Activated CD8-positive, alpha-beta memory T cell treated with anti-CD3 and anti-CD28 coated beads for 24 hours (primary cell): ENCODE measurements at regions not wholly inside any gene's neighbourhood (a gene's known extent, or its start where the extent isn't known, plus 50 kb on each side); places are given as distances from the start of the nearest gene placed in this dataset.

ENCODE experiments used
- DNase-seq: peaks from one replicate; pipeline ENCODE4 v3.0.0-alpha.2; 2020

DNA sequence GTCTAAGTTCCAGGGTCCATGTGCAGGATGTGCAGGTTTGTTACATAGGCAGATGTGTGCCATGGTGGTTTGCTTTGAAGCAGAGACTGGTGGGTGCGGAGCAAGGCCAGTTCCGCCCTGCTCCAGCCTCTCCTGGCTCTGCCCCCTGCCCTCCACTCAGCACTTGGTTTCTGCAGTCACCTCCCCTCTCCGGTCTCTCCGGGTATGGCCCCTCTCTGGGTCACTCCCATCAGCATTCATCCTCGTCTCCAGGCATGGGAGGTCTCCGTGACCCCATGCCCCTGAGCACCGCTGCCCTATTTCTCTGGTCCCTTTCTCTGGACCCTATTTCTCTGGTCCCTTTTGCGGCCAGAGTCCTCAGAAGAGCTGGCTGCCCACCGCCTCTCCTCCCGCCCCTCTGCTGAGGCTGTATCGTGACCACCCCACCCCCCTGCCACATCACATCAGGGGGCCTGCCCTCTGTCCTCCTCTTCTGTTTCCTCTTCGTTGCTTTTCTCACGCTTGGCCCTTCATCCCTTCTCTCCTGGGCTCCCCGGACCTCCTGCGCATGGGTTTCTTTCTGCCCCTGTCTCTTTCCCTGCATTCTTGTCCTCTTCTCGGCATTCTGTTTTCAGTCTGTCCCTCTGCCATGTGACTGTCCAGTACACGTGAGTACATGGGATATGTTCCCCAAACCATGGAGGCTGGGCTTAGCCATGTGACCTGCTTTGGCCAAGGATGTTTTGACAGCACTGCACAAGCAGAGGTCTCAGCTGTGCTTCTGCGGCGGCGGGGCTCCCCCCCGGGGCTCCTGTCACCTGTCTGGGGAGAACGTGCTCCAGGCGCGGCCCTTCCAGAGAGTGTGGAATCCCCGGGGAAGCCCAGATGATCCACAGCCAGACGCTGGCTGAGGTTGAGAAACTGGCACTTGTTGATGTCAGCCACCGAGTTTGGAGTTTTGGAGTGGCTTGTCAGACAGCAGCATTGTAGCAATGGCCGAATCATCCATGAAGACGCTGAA lies 54.4 kb upstream of the C1orf174 start:
- DNase-seq: no peak

DNA sequence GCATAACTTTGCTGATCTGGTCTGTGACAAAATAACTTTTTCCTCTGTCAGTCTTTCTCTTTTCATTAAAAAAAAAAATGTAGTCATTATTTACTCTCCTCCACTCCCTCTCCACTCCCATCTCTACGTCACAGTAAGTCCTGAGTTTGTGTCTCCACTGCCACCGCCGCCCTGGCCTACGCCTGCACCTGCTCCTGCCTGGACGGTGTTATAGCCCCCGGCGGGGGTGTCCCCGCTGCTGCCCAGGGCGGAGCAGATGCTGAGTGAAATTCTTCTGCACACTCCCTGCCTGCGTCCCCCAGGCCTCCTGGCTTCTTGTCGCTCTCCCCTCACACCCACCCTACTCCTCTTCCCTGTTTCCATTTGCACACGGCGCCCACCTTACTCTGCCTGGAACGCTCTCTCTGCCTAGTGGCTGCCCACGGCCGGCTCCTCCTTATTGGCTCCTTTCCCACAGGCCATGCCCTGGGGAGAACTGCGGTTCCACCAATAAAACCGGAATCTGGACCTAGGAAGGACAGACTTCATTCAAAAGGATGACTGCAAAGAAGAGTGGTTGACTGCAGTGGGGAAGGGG lies 55.2 kb upstream of the C1orf174 start:
- no peak for DNase-seq

DNA sequence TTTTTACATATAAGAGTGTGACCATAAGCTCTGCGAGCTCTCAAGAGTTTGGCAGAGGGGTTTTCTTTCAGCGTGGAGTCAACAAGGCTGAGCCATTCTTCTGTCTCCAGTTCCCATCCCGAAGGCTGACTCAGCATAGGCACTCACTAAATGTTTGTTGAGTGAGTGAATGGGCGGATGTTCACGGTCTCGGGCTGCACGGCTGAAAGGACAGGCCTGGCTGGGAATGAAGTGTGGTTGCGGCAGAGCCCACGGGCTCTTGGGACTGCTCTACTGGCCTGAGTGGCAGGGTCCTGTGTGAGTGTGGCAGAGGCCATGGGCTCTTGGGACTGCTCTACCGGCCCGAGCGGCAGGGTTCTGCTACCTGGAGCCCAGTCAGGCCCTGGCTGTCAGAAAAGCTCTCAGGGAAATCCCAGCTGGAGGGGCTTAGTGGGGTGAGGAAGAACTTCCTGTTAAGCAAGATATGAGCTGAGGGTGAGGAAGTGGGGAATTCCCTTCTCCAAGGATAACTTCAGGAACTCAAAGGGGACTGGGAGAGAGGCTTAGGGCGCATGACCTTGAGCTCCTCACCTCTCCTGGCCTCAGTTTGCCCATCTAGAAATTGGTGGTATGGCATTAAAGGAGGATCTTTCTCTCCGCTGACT lies 56.6 kb upstream of the C1orf174 start:
- DNase-seq: no peak

DNA sequence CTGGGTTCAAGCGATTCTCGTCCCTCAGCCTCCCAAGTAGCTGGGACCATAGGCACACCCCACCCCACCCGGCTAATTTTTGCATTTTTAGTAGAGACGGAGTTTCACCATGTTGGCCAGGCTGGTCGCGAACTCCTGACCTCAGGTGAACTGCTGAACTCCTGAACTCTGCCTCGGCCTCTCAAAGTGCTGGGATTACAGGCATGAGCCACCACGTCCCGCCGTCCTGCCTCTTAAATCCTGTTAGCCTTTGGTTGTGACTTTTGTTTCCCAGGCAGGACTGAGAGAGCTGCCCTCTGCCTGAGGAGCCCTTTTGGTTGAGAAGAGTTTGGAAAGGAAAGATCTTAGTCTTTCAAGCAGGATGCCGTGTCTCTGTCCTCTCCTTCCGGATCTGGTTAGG lies 59.3 kb upstream of the C1orf174 start:
- DNase-seq: no peak

DNA sequence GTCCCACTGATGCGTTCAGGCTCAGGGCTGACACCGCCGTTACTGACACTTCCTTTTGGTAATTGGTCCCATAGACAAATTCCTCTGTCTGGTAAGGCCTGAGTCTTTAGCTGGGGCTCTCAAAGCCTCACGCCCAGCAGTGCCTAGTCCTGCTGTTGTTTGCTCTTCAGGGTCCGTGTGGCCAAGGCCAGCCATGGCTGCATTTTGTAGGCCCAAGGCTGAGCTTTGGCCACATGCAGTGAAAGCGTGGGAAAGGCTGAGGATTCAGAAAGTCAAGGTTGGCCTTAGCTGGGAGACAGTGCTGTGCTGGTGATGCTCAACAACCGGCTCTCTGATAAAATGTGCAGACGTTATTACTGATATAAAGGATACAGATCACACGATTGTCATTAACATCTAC lies 63.5 kb upstream of the C1orf174 start:
- DNase-seq: no peak

DNA sequence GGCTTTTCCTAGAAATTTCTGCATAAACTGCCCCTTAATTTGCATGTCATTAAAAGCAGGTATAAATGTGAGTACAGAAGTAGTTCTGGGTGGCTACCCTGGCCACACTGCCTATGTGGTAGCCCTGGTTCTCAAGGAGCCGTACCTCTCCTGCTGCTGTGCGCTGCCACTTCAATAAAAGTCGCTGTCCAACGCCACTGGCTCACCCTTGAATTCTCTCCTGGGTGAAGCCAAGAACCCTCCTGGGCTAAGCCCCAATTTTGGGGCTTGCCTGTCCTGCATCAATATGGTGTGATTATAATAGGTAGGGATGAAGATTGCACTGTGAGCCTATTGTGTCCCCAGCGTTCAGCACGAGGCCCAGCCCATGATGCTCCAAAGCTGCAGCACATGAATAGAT lies 65.6 kb upstream of the C1orf174 start:
- DNase-seq: no peak

DNA sequence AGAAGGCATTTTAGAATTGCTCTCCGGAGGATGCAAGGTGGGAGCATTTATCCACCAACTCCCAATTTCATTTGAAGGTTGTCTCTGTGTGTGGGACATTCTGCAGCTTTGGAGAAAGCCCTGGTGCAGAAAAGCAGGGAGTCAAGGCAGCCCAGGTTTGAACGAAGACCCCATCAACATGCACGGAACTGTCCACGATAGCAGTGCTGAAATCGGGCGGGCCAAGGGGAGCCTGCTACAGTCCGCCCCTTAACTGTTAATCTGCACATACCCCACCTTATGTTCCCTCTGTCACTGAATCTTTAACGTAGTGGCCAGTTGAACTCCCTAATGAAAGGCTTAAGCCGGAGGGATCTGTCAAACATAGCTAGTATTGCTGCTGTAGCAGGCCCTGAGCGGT lies 68.8 kb upstream of the C1orf174 start:
- no peak for DNase-seq

DNA sequence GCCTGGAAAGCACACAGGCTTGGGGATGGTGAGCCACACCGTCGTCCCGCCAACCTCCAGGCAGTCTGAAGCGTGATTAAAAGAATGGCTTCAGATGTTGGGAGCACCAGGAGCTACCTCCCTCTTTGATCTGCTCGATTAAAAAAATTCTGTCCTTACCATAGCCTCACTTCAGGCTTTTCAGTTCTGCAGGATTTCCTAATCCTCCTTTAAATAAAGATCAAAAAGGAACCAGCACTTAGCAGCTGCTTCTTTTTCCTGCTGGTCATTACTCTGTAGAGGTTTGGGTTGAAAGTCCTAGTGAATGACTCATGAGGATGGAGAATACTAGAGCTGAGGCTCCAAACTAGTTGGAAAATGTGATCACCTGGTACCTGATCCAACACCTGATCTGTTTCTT lies 71.9 kb upstream of the C1orf174 start:
- no peak for DNase-seq

DNA sequence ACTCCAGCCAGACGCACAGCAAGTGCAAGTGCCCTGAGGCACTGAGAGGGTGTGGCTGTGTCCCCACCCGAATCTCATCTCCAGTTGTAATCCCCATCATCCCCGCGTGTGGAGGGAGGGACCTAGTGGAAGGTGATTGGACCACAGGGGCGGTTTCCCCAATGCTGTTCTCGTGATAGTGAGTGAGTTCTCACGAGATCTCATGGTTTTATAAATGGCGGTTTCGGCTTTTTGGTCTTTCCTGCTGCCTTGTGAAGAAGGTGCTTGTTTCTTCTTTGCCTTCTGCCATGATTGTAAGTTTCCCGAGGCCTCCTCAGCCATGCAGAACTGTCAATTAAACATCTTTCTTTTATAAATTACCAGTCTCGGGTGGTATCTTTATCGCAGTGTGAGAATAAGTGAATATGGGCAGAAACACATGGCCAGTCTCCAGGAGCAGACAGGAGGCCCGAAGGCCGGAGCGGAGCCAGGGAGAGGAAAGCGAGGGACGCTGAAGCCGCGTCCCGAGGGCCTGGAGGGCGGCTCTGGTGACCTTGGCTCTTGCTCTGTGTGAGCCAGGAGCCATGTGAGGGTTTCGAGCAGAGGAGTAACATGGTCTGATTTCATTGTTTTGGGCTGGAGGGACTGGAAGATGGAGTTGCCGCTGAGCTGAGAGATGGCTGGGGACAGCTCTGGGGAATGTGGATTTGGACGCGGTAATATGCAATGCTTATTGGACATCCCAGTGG lies 76.0 kb upstream of the C1orf174 start:
- no peak for DNase-seq

DNA sequence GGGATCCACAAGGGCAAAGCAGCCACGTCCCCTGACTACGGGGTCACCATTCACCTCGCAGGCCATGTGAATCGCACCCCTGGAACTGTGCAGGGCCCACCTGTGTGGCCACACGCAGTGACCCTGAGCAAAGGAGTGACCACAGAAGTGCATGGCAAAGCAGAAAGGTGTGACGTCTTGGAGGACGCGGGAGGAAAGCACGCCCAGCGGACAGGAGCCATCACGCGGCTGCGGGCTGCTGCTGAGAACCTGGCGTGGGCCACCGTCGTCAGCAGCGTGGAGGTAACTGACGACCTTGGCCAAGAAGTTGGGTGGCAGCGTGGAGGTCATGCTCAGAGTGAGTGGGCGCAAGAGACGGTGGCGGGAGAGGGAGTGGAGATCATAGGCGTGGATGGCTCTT lies 76.7 kb upstream of the C1orf174 start:
- DNase-seq: no peak

DNA sequence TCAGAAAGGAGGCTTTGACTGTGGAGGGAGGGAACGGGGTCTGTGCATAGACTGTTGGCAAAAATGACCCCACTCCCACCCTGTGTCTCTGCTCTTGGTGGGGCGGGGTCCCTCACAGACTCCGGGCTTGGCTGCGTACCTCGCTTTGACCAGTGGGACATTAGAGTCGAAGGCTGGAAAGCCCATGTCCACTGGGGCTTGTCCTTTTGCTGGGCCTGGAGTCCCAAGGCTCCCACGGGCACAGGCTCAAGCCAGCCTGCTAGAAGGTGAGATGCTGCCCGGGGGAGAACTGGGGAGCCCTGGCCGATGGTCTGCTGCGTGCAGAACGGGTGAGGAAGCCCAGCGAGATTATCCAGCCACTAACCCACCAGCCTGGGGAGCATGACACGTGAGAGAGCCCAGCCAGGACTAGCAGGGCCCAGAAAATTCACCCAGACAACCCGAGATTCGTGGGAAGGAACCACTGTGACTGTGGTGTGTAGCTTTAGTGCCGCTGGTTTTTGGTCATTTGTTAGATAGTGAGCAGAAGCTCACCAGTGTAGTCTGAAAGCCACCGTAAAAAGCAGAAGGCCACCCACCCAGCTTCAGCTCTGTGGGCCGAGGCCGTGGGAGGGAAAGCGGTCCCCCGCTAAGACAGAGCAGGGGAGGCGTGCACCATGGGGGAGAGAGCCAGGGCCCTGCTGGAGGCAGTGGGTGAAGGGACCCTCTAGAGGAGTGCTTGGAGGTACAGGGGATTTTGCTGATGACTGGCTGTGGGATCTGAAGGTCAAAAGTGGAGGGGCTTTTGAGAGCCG lies 78.3 kb upstream of the C1orf174 start:
- DNase-seq: no peak

DNA sequence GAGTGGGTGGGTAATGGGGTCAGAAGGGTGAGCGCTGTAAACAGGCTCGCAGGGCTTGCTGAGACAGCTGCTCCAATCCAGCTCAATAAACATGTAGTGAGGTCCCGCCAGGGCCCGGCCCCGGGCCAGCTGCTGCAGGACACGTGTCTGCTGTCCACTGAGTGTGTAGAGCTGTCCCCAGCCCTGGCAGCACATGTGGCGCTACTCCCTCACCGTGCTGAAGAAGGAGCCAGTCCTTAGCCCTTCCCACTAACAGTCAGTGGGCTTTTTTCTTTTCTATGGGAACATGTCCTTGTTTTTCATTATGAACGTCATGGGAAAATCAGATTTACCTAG lies 78.9 kb upstream of the C1orf174 start:
- no peak for DNase-seq

DNA sequence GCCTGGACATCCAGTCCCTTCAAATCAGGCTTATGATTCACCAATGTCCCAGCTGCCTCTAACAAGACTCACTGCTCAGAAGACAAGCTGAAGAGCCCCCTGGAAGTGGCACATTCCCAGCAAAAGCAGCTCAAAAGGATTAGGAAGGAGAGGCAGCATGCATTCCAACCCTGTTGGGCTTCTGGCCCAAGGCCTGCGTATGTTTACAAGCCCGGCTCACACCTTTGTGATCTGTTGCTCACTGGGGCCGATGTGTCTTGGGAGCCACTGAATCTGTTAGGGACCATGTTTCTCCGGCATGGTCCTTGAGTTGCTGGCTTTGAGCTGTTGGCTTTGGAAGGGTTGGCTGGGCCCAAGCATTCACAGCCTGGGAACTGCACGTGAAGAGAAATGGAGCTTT lies 81.2 kb upstream of the C1orf174 start:
- no peak for DNase-seq

DNA sequence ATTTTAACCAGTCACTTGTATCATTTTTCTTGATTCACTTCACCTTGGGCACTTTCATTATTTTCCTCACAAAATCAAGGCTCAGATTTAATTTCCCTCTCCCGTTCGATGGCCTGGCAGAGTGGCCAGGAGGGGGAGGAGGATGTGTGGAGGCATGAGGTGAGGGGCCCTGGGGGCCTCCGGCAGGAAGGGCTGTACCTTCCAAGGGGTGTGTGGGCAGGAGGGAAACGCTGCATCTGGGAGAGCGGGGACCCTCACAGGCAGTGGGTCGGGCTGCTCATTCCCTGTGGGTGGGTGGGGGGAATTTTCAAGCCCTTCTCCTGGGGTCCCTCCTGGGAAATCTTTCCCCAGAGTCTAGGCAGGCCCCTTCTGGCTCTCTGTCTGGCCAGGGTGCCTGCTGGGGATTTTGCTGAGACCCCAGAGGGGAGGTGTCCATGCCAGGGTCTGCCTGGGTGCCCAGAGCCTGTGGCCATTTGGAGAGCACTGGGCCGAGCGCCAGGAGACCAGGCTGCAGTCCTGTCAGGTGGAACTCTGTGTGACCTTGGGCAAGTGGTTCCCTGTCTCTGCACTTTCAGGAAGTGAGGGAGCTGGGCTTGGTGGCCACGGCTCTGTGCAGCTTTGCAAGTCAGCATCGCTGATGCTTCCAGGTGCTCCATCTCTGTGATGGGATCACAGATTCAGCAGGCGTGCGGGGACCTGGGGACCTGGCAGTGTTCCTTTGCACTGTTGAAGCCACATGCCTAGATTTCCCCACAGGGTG lies 81.9 kb upstream of the C1orf174 start:
- DNase-seq: no peak

DNA sequence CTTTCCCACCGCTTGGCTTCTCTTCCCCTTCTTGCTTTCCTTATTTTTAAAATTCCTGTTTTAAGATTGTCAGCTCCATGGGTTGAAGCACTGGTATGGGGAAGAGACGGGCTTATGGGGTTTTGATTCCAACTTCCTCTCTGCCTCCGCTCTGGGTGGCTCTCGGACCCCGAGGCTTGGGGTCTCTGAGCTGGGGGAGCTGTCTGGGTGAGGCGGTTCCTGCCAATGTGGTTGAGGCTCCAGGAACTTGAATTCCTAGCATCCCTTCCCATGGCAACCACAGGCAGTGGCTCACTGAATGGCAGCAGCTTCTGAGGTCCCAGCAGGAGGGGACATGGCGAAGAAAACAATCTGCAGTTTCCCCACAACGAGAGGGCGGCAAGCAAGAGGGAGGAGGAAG lies 83.1 kb upstream of the C1orf174 start:
- no peak for DNase-seq

DNA sequence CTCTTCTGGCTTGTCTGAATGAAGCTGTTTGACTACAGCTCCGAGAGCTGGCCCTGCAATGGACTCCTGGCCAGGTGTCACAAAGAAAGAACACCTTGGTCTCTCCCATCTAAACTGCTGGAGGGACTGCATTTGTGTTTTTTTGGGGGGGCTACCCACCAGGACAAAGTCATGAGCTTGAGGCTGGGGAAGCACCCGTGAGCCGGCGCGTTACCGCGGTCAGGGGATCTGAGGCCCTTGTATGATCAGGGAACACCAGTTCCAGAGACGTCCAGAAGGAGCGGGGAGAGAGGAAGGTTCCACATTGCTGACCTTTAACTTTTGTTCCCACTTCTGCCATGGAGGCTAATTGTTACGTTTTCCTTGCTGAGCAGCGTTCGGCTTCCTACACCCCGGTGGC lies 84.5 kb upstream of the C1orf174 start:
- no peak for DNase-seq

DNA sequence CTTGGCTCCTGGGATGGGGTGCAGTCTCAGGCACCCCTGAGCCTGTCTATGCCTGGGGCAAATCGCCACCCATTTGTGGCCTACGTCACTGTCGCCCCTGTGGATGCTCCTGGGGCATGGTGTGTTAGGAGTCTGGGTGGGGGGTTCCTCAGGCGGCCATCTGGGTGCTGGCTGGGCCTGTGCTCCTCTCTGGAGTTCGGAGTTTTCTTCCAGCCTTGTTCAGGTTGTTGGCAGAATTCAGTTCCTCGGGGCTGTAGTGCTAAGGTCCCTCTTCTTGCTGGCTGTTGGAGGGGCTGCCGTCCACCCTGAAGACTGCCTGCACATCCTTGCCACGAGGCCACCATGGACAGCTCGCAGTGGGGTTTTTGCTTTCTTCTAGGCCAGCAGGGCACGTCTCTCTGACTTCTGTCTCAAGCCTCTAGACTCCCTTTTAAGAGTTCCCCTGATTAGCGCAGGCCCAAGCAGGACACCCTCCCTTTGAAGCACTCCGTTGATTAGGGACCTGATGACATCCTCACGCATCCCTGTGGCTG lies 86.7 kb upstream of the C1orf174 start:
- DNase-seq: no peak

DNA sequence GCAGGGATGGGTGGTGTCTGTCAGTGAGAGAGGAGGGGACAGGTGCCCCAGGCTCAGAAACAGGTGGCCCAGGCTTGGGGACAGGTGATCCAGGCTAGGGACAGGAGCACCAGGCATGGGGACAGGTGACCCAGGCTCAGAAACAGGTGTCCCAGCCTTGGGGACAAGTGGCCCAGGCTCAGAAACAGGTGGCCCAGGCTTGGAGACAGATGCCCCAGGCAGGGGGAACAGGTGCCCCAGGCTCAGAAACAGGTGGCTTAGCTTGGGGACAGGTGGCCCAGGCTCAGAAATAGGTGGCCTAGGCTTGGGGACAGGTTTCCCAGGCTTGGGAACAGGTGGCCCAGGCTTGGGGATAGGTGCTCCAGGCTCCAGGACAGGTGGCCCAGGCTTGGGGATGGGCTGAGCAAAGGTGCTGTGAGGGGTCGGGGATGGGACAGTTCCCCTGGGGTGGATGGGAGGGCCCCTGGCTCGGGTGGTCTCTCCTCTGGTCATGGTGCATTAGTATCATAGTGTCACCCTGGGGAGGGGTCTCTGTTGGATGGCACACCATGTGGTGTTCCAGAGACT lies 87.7 kb upstream of the C1orf174 start:
- no peak for DNase-seq

DNA sequence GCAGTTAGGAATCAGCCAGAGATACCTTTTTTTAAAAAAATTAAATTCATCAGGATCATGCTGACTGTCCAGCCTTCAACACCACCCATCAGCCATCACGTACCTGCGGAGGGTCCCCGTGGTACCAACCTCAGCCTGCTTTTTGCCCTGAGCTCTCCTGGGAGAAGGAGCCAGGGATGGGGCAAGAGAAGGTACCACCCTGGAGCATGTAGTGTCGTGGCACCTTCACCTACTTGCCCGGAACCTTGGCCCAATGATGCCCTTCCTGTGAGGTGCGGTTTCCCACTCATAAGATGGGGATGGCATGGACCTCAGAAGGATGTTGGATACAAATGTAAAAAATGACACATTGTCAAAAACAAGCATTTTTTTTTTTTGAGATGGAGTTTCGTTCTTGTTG lies 88.4 kb upstream of the C1orf174 start:
- DNase-seq: no peak

DNA sequence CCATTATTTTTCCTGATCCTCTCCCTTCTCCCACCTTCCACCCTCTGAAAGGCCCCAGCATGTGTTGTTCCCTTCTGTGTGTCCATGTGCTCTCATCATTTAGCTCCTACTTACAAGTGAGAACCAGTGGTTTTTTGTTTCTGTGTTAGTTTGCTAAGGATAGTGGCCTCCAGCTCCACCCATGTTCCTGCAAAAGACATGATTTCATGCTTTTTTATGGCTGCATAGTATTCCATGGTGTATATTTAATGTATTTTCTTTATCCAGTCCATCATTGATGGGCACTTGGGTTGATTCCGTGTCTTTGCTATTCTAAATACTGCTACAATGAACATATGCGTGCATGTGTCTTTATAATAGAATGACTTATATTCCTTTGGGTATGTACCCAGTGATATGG lies 89.4 kb upstream of the C1orf174 start:
- DNase-seq: no peak

DNA sequence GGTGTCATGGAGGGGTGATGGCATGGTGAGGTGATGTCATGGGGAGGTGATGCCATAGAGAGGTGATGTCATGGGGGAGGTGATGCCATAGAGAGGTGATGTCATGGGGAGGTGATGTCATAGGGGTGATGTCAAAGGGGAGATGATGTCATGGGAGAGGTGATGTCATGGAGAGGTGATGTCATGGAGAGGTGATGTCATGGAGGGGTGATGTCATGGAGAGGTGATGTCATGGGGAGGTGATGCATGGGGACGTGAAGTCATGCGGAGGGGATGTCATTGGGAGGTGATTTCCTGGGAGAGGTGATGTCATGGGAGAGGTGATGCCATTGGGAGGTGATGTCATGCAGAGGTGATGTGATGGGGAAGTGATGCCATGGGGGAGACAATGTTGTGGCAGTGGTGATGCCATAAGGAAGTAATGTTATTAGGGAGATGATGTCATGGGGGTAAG lies 92.1 kb upstream of the C1orf174 start:
- no peak for DNase-seq
